H1 (cell line): ENCODE measurements at regions not wholly inside any gene's neighbourhood (a gene's known extent, or its start where the extent isn't known, plus 50 kb on each side); places are given as distances from the start of the nearest gene placed in this dataset.

ENCODE experiments used
- CTCF ChIA-PET: fragments of 300-600 bp; sonication (Branson Sonifier 250); formaldehyde crosslinking; loops from one replicate; lab custom pipeline; 2021; ENCODE audit not compliant: partially characterized antibody; lab: Charles Lee
- POLR2A ChIA-PET: fragments of 300-600 bp; sonication (Branson Sonifier 250); formaldehyde crosslinking; loops from one replicate; lab custom pipeline; 2021; ENCODE audit warnings: inconsistent platforms; ENCODE audit not compliant: partially characterized antibody; lab: Charles Lee
- DNase-seq, 2 experiments: peaks; one replicate each; pipeline versions ENCODE4 v3.0.0 to v3.0.0-alpha.2; 2010 to 2022; ENCODE audit warnings: low spot score in 2 of 2, low read depth in 1 of 2, mixed read lengths in 1 of 2
- FAIRE-seq: peaks from 2 replicates; lab custom pipeline; 2011; peaks lifted over from hg19 to GRCh38; lab: Jason Lieb, UNC
- H2AFZ ChIP-seq: 2 replicates; pipeline ENCODE4 v1.8.1; 2012; ENCODE audit warnings: low read length, inconsistent platforms
- H2AK5ac ChIP-seq: 2 replicates; pipeline ENCODE4 v1.6.1; 2013; ENCODE audit warnings: low read depth, low read length
- H2BK120ac ChIP-seq: replicated peaks from 2 replicates; pipeline ENCODE3; 2013; ENCODE audit warnings: low read depth, low read length, inconsistent platforms
- H2BK12ac ChIP-seq: 2 replicates; pipeline ENCODE4 v1.6.1; 2013; ENCODE audit warnings: low read depth, low read length
- H2BK15ac ChIP-seq: 2 replicates; pipeline ENCODE4 v1.6.1; 2013; ENCODE audit warnings: low read length
- H2BK20ac ChIP-seq: 2 replicates; pipeline ENCODE4 v1.6.1; 2013; ENCODE audit warnings: low read length
- H2BK5ac ChIP-seq: 2 replicates; pipeline ENCODE4 v1.6.1; 2013; ENCODE audit warnings: low read depth, low read length
- H3K14ac ChIP-seq: 2 replicates; pipeline ENCODE4 v1.6.1; 2013; ENCODE audit warnings: inconsistent platforms; ENCODE audit not compliant: insufficient read length
- H3K18ac ChIP-seq: 2 replicates; pipeline ENCODE4 v1.6.1; 2013; ENCODE audit warnings: low read length; ENCODE audit errors: extremely low read depth
- H3K23ac ChIP-seq: 2 replicates; pipeline ENCODE4 v1.6.1; 2013; ENCODE audit warnings: inconsistent platforms; ENCODE audit not compliant: insufficient read length
- H3K23me2 ChIP-seq: 2 replicates; pipeline ENCODE4 v1.6.1; 2013; ENCODE audit warnings: low read depth, low read length
- H3K27ac ChIP-seq: 2 replicates; pipeline ENCODE4 v1.6.1; 2011; ENCODE audit warnings: low read depth, low read length, inconsistent platforms
- H3K27me3 ChIP-seq, 4 experiments: replicated peaks in 1 of 4; 1 replicate in 1 of 4; 2 replicates in 3 of 4; pipeline versions ENCODE4 v1.6.1 to v1.8.1; 2011 to 2013; ENCODE audit warnings: low read length in 3 of 4, mild to moderate bottlenecking in 3 of 4, inconsistent platforms in 2 of 4, mixed read lengths in 2 of 4, moderate library complexity in 1 of 4; ENCODE audit not compliant: control insufficient read depth in 3 of 4, insufficient read depth in 3 of 4; ENCODE audit errors: extremely low read depth in 1 of 4
- H3K36me3 ChIP-seq, 4 experiments: 2 replicates each; pipeline versions ENCODE4 v1.6.1 to v1.8.1; 2011 to 2013; ENCODE audit warnings: mild to moderate bottlenecking in 4 of 4, low read length in 3 of 4, moderate library complexity in 2 of 4, control low read depth in 1 of 4, inconsistent platforms in 1 of 4; ENCODE audit not compliant: insufficient read depth in 4 of 4, control insufficient read depth in 2 of 4
- H3K4ac ChIP-seq: replicated peaks from 2 replicates; pipeline ENCODE3; 2013; ENCODE audit warnings: low read length, low read depth, mixed read lengths, inconsistent platforms; ENCODE audit not compliant: insufficient read length
- H3K4me1 ChIP-seq, 4 experiments: replicated peaks in 1 of 4; 1 replicate in 1 of 4; 2 replicates in 3 of 4; pipeline versions ENCODE4 v1.6.1 to v1.8.1; 2011 to 2013; ENCODE audit warnings: low read length in 3 of 4, inconsistent platforms in 2 of 4, mixed read lengths in 1 of 4; ENCODE audit not compliant: insufficient read depth in 4 of 4, control insufficient read depth in 3 of 4
- H3K4me2 ChIP-seq, 2 experiments: 2 replicates each; pipeline versions ENCODE4 v1.6.1 to v1.8.1; 2011 to 2013; ENCODE audit warnings: low read depth in 2 of 2, low read length in 2 of 2, control low read depth in 1 of 2, inconsistent platforms in 1 of 2, mild to moderate bottlenecking in 1 of 2; ENCODE audit not compliant: insufficient read depth in 1 of 2
- H3K4me3 ChIP-seq, 4 experiments: fragments of 200-600, 300-600 bp in 1 of 4; sonication (generic), shearing (Covaris generic), sonication (Bioruptor Twin) in 1 of 4; 2 replicates each; pipeline versions ENCODE4 v1.5.1 to v1.8.1; 2011 to 2016; ENCODE audit warnings: low read length in 4 of 4, low read depth in 3 of 4, control low read depth in 2 of 4, inconsistent platforms in 2 of 4, mild to moderate bottlenecking in 2 of 4, mixed read lengths in 1 of 4, moderate library complexity in 1 of 4; ENCODE audit not compliant: insufficient read depth in 2 of 4; ENCODE audit errors: extremely low read depth in 1 of 4
- H3K56ac ChIP-seq: replicated peaks from 2 replicates; pipeline ENCODE3; 2013; ENCODE audit warnings: low read depth, mild to moderate bottlenecking, mixed read lengths, low read length, inconsistent platforms; ENCODE audit not compliant: insufficient read length
- H3K79me1 ChIP-seq: 2 replicates; pipeline ENCODE4 v1.6.1; 2013; ENCODE audit warnings: low read depth, low read length, control low read depth
- H3K79me2 ChIP-seq, 2 experiments: 2 replicates each; pipeline versions ENCODE4 v1.6.1 to v1.8.1; 2012 to 2013; ENCODE audit warnings: low read length in 2 of 2, mild to moderate bottlenecking in 2 of 2, inconsistent platforms in 1 of 2; ENCODE audit not compliant: insufficient read depth in 2 of 2, control insufficient read depth in 1 of 2
- H3K9ac ChIP-seq, 4 experiments: replicated peaks in 1 of 4; 1 replicate in 1 of 4; 2 replicates in 3 of 4; pipeline versions ENCODE4 v1.6.1 to v1.8.1; 2011 to 2013; ENCODE audit warnings: low read depth in 3 of 4, low read length in 3 of 4, control low read depth in 2 of 4, mild to moderate bottlenecking in 2 of 4, moderate library complexity in 2 of 4, inconsistent platforms in 1 of 4; ENCODE audit errors: extremely low read depth in 1 of 4
- H3K9me3 ChIP-seq, 2 experiments: 2 replicates each; pipeline versions ENCODE4 v1.6.1 to v1.8.1; 2012 to 2013; ENCODE audit warnings: mild to moderate bottlenecking in 2 of 2, moderate library complexity in 2 of 2, control low read depth in 1 of 2, inconsistent platforms in 1 of 2, low read depth in 1 of 2, low read length in 1 of 2, mixed read lengths in 1 of 2; ENCODE audit not compliant: insufficient read depth in 2 of 2
- H4K20me1 ChIP-seq, 2 experiments: replicated peaks in 1 of 2; 2 replicates each; pipeline versions ENCODE3 to v1.8.1; 2011 to 2013; ENCODE audit warnings: inconsistent platforms in 2 of 2, low read length in 2 of 2, mild to moderate bottlenecking in 1 of 2; ENCODE audit not compliant: insufficient read depth in 2 of 2, control insufficient read depth in 1 of 2
- H4K5ac ChIP-seq: 2 replicates; pipeline ENCODE4 v1.6.1; 2013; ENCODE audit warnings: low read length, low read depth, mixed read lengths, inconsistent platforms; ENCODE audit not compliant: insufficient read length
- H4K8ac ChIP-seq: 2 replicates; pipeline ENCODE4 v1.8.0; 2013; ENCODE audit warnings: mild to moderate bottlenecking, moderate library complexity, low read length, inconsistent platforms; ENCODE audit not compliant: insufficient read depth; ENCODE audit errors: extremely low read depth
- H4K91ac ChIP-seq: replicated peaks from 2 replicates; pipeline ENCODE3; 2013; ENCODE audit warnings: low read length, mixed read lengths, inconsistent platforms; ENCODE audit not compliant: insufficient read length
- ATF2 ChIP-seq: IDR thresholded peaks from 2 replicates; pipeline ENCODE4 v1.6.1; 2012; ENCODE audit warnings: low read length, inconsistent platforms
- EP300 ChIP-seq, 2 experiments: IDR thresholded peaks; 1 replicate in 1 of 2; 2 replicates in 1 of 2; pipeline ENCODE4 v1.6.1; 2011 to 2012; ENCODE audit warnings: low read depth in 2 of 2, low read length in 2 of 2, mild to moderate bottlenecking in 2 of 2, borderline replicate concordance in 1 of 2, inconsistent platforms in 1 of 2, moderate library complexity in 1 of 2
- MAX ChIP-seq: IDR thresholded peaks from 2 replicates; pipeline ENCODE4 v1.6.1; 2012; ENCODE audit warnings: inconsistent platforms
- RNF2 ChIP-seq: fragments of 200-900, 300-1000 bp; sonication (generic); IDR thresholded peaks from 2 replicates; pipeline ENCODE4 v1.7.1; 2016; ENCODE audit warnings: borderline replicate concordance, low read depth, mild to moderate bottlenecking, antibody characterized with exemption, low read length; ENCODE audit not compliant: poor library complexity, severe bottlenecking; ENCODE audit errors: missing control alignments
- SIRT6 ChIP-seq: IDR thresholded peaks from one replicate; pipeline ENCODE4 v1.7.1; 2012; ENCODE audit warnings: low read length, inconsistent platforms
- TAF7 ChIP-seq: optimal IDR thresholded peaks from 2 replicates; pipeline ENCODE3; 2011; ENCODE audit warnings: low read depth, mild to moderate bottlenecking, inconsistent platforms, low read length, moderate library complexity, borderline replicate concordance
- TCF12 ChIP-seq: IDR thresholded peaks from 2 replicates; pipeline ENCODE4 v1.6.1; 2011; ENCODE audit warnings: low read depth, mild to moderate bottlenecking, low read length
- TEAD4 ChIP-seq: IDR thresholded peaks from 2 replicates; pipeline ENCODE4 v1.6.1; 2012; ENCODE audit warnings: low read depth, low read length, inconsistent platforms, mixed read lengths
- WGBS, 2 experiments: shearing (Covaris generic) in 1 of 2; methylation state at CpG; one replicate each; pipeline versions ENCODE4 v1.1.6 to v1.1.7; 2013 to 2015; ENCODE audit warnings: low lambda C conversion rate in 2 of 2, mixed read lengths in 2 of 2, inconsistent platforms in 1 of 2, low coverage in 1 of 2, missing lambda C conversion rate in 1 of 2; ENCODE audit not compliant: insufficient replicate concordance in 2 of 2, insufficient coverage in 1 of 2, insufficient read length in 1 of 2; ENCODE audit errors: extremely low coverage in 1 of 2, missing lambda C conversion rate in 1 of 2; 5-methylcytosine and 5-hydroxymethylcytosine counted together
- TF ChIP-seq, protein P1 (sequence below), 3 experiments: IDR thresholded peaks; 1 replicate in 2 of 3; 2 replicates in 1 of 3; pipeline versions ENCODE4 v1.5.1 to v1.6.1; 2011; ENCODE audit warnings: low read length in 3 of 3, mild to moderate bottlenecking in 3 of 3, inconsistent platforms in 2 of 3, low read depth in 1 of 3, moderate library complexity in 1 of 3; ENCODE audit not compliant: insufficient read depth in 1 of 3; ENCODE audit errors: control extremely low read depth in 1 of 3

DNA sequence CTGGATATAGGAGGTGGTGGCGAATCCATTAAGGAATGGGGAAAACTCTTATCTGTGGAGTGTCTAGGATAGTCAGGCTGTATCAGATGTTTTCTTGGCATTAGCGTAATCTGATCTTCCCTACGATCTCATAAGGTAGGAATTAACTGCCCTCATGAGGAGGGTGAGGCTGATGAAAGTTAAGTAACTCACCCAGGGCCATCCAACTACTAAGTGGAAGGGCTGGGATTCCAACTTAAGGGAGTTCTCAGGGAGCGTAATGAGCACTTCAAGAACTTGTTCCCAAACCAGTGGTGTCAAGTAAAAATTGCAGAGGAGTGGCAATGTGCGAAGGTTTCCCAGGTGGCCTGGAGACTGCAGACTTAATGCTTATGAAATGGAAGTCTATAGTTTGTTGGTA is 55.9 kb upstream of the OSBPL11 start:
- no peak overlapping the region for H2BK12ac ChIP-seq
- H4K8ac ChIP-seq = no peak overlapping the region
- no peak overlapping the region for H2BK15ac ChIP-seq
- FAIRE-seq (peak; percentile 36), DNase-seq (peak in 1 of 2 experiments; percentile 36)
- WGBS, 2 experiments = 87% methylated on average over 5 of the region's 5 CpGs; no CpG with 5 or more reads in 1 of the 2 experiments
- no peak overlapping the region for H3K18ac ChIP-seq
- H2AFZ ChIP-seq = peak overlapping the region; percentile 68; the same call in 1 of the 2 replicates
- ChIA-PET CTCF (no interaction called here), POLR2A (no interaction called here)
- no peak overlapping the region for H3K9ac ChIP-seq
- no peak overlapping the region for H2AK5ac ChIP-seq
- H2BK120ac ChIP-seq = no peak overlapping the region
- no peak overlapping the region for H2BK5ac ChIP-seq
- peaks cover 0 to 5% (median 0%) of the 10 kb centered on the region in 4 experiments; a peak in 4 of 7 replicates for H3K4me1 ChIP-seq
- H3K4ac ChIP-seq = no peak overlapping the region
- no peak overlapping the region for H4K91ac ChIP-seq
- no peaks in the 10 kb centered on the region for H3K79me1 ChIP-seq
- H3K14ac ChIP-seq = no peak overlapping the region
- no peaks in the 10 kb centered on the region for H3K9me3 ChIP-seq
- H3K27me3 ChIP-seq = no peaks in the 10 kb centered on the region
- H3K27ac ChIP-seq = no peak overlapping the region
- no peak overlapping the region for H3K56ac ChIP-seq
- no peaks in the 10 kb centered on the region for H4K20me1 ChIP-seq
- no peaks in the 10 kb centered on the region for H3K79me2 ChIP-seq
- H3K36me3 ChIP-seq = no peaks in the 10 kb centered on the region
- H3K4me2 ChIP-seq = peak overlapping the region in 1 of 2 experiments; percentile 11; a peak in 1 of 4 replicates
- H3K23me2 ChIP-seq = no peaks in the 10 kb centered on the region
- no peak overlapping the region for H2BK20ac ChIP-seq
- no peak overlapping the region for H3K23ac ChIP-seq
- no peak overlapping the region for H4K5ac ChIP-seq
- no peak overlapping the region for H3K4me3 ChIP-seq
- TF ChIP-seq SIRT6 (no peak), EP300 (IDR thresholded peaks at IDR 0.05; ENCODE audit: borderline replicate concordance in 1 of 2, low read depth in 2 of 2, low read length in 2 of 2) (no peak), MAX (no peak), ATF2 (no peak), TEAD4 (no peak), TCF12 (no peak), RNF2 (no peak), TAF7 (no peak)
- TF ChIP-seq, protein P1, sequence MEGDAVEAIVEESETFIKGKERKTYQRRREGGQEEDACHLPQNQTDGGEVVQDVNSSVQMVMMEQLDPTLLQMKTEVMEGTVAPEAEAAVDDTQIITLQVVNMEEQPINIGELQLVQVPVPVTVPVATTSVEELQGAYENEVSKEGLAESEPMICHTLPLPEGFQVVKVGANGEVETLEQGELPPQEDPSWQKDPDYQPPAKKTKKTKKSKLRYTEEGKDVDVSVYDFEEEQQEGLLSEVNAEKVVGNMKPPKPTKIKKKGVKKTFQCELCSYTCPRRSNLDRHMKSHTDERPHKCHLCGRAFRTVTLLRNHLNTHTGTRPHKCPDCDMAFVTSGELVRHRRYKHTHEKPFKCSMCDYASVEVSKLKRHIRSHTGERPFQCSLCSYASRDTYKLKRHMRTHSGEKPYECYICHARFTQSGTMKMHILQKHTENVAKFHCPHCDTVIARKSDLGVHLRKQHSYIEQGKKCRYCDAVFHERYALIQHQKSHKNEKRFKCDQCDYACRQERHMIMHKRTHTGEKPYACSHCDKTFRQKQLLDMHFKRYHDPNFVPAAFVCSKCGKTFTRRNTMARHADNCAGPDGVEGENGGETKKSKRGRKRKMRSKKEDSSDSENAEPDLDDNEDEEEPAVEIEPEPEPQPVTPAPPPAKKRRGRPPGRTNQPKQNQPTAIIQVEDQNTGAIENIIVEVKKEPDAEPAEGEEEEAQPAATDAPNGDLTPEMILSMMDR (IDR thresholded peaks at IDR 0.05; ENCODE audit: control extremely low read depth in 1 of 3, insufficient read depth in 1 of 3, low read depth in 1 of 3, low read length in 3 of 3) = no peak
